ENCODE measurements at regions not wholly inside any gene's neighbourhood (a gene's known extent, or its start where the extent isn't known, plus 50 kb on each side); places are given as distances from the start of the nearest gene placed in this dataset.

DNA sequence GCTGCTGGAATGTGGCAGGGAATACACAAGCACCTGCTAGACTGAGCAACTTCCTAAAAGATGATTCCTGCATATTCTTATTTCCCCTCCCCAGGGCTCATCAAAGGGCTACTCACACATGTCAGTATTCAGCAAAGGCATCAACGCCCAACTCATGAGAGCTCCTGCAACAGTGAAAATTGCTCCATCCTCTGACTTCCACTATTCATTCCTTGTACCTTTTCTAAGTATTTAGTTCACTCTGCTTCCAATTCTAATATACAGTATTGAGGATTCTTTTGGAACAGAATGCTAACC lies 84.1 kb downstream of the SCN11A start:
- TF ChIP-seq ARNTL (CRISPR knock-in tag; IDR thresholded peaks at IDR 0.05; ENCODE audit: borderline replicate concordance, low read depth) = no peak
- no peak for TF ChIP-seq BACH2 (CRISPR knock-in tag; IDR thresholded peaks at IDR 0.05; ENCODE audit: borderline replicate concordance)
- no peak for TF ChIP-seq ZFP30 (CRISPR knock-in tag; IDR thresholded peaks at IDR 0.05)
- TF ChIP-seq, protein P1, sequence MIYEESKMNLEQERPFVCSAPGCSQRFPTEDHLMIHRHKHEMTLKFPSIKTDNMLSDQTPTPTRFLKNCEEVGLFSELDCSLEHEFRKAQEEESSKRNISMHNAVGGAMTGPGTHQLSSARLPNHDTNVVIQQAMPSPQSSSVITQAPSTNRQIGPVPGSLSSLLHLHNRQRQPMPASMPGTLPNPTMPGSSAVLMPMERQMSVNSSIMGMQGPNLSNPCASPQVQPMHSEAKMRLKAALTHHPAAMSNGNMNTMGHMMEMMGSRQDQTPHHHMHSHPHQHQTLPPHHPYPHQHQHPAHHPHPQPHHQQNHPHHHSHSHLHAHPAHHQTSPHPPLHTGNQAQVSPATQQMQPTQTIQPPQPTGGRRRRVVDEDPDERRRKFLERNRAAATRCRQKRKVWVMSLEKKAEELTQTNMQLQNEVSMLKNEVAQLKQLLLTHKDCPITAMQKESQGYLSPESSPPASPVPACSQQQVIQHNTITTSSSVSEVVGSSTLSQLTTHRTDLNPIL (CRISPR knock-in tag; IDR thresholded peaks at IDR 0.05; ENCODE audit: low read depth) = no peak
- TF ChIP-seq, protein P2, sequence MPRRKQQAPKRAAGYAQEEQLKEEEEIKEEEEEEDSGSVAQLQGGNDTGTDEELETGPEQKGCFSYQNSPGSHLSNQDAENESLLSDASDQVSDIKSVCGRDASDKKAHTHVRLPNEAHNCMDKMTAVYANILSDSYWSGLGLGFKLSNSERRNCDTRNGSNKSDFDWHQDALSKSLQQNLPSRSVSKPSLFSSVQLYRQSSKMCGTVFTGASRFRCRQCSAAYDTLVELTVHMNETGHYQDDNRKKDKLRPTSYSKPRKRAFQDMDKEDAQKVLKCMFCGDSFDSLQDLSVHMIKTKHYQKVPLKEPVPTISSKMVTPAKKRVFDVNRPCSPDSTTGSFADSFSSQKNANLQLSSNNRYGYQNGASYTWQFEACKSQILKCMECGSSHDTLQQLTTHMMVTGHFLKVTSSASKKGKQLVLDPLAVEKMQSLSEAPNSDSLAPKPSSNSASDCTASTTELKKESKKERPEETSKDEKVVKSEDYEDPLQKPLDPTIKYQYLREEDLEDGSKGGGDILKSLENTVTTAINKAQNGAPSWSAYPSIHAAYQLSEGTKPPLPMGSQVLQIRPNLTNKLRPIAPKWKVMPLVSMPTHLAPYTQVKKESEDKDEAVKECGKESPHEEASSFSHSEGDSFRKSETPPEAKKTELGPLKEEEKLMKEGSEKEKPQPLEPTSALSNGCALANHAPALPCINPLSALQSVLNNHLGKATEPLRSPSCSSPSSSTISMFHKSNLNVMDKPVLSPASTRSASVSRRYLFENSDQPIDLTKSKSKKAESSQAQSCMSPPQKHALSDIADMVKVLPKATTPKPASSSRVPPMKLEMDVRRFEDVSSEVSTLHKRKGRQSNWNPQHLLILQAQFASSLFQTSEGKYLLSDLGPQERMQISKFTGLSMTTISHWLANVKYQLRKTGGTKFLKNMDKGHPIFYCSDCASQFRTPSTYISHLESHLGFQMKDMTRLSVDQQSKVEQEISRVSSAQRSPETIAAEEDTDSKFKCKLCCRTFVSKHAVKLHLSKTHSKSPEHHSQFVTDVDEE (CRISPR knock-in tag; IDR thresholded peaks at IDR 0.05) = no peak
- TF ChIP-seq, protein P3, sequence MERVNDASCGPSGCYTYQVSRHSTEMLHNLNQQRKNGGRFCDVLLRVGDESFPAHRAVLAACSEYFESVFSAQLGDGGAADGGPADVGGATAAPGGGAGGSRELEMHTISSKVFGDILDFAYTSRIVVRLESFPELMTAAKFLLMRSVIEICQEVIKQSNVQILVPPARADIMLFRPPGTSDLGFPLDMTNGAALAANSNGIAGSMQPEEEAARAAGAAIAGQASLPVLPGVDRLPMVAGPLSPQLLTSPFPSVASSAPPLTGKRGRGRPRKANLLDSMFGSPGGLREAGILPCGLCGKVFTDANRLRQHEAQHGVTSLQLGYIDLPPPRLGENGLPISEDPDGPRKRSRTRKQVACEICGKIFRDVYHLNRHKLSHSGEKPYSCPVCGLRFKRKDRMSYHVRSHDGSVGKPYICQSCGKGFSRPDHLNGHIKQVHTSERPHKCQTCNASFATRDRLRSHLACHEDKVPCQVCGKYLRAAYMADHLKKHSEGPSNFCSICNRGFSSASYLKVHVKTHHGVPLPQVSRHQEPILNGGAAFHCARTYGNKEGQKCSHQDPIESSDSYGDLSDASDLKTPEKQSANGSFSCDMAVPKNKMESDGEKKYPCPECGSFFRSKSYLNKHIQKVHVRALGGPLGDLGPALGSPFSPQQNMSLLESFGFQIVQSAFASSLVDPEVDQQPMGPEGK (CRISPR knock-in tag; IDR thresholded peaks at IDR 0.05; ENCODE audit: borderline replicate concordance) = no peak
- no peak for TF ChIP-seq RARB (CRISPR knock-in tag; IDR thresholded peaks at IDR 0.05)
